Breast epithelium (tissue), 4 donors: ENCODE measurements at regions not wholly inside any gene's neighbourhood (a gene's known extent, or its start where the extent isn't known, plus 50 kb on each side); places are given as distances from the start of the nearest gene placed in this dataset.

ENCODE experiments used
- DNase-seq, 2 donors: peaks; one replicate each; pipeline ENCODE4 v3.0.0-alpha.2; 2019; ENCODE audit warnings: low spot score in 2 of 2
- H3K27ac ChIP-seq, 2 donors: fragments of 200-600 bp; sonication (generic) in 1 of 2; one replicate each; pipeline ENCODE4 v1.5.1; 2016 to 2019; ENCODE audit warnings: mild to moderate bottlenecking in 1 of 2
- H3K27me3 ChIP-seq, 2 donors: fragments of 200-600 bp; sonication (generic) in 1 of 2; one replicate each; pipeline versions ENCODE4 v1.5.1 to v1.6.0; 2017 to 2019; ENCODE audit warnings: control low read depth in 1 of 2, mild to moderate bottlenecking in 1 of 2
- H3K36me3 ChIP-seq: fragments of 200-600 bp; one replicate; pipeline ENCODE4 v1.5.1; 2019
- H3K4me1 ChIP-seq, 2 donors: fragments of 200-600 bp; sonication (generic); one replicate each; pipeline ENCODE4 v1.5.1; 2016 to 2019; ENCODE audit warnings: control low read depth in 1 of 2
- H3K4me3 ChIP-seq, 3 donors: fragments of 200-600 bp; sonication (generic); 1 replicate in 2 of 3; 2 replicates in 1 of 3; pipeline ENCODE4 v1.5.1; 2016 to 2019; ENCODE audit warnings: mild to moderate bottlenecking in 3 of 3, moderate library complexity in 2 of 3
- H3K9me3 ChIP-seq, 2 donors: fragments of 200-600 bp; sonication (generic) in 1 of 2; one replicate each; pipeline ENCODE4 v1.5.1; 2016 to 2019; ENCODE audit warnings: control low read depth in 1 of 2
- POLR2A ChIP-seq: fragments of 450-650 bp; IDR thresholded peaks from one replicate; pipeline ENCODE4 v1.6.1; 2016; ENCODE audit warnings: antibody characterized with exemption, mild to moderate bottlenecking, moderate library complexity
- POLR2AphosphoS5 ChIP-seq, 3 donors: sonication (generic); formaldehyde crosslinking; IDR thresholded peaks; one replicate each; pipeline ENCODE4 v1.6.1; 2017; ENCODE audit warnings: antibody characterized with exemption in 3 of 3
- intact Hi-C: fragments of 100-400 bp; cut with DNase I; formaldehyde crosslinking; loops from one replicate; pipeline ENCODE4 v1.15.1; 2023; ENCODE audit warnings: low total_unique reads
- TF ChIP-seq, protein P1 (sequence below), 3 donors: fragments of 450-650 bp; IDR thresholded peaks; one replicate each; pipeline ENCODE4 v1.5.1; 2016 to 2017; ENCODE audit warnings: antibody characterized with exemption in 3 of 3, mild to moderate bottlenecking in 3 of 3, moderate library complexity in 3 of 3

DNA sequence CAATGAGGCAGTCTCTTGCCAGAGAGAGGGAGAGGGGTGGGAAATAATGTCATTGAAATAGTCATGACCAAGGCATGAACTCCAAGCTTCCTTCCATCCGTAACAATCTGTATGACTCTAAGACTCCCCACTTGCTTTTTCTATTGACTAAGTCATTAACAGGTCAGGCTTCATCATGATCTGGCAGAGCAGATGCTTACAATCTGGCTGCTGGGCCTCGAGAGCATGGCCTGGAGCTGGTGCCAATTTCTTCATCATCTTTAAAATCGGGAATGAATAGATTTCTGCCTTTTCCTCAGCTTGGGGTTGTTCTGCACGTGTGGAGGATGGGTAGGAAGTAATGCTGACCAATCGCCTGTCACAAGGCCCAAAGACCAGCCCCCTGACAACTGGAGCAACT lies 280.6 kb upstream of the CLNK start:
- no peaks in the 10 kb centered on the region for H3K27me3 ChIP-seq
- no peaks in the 10 kb centered on the region for H3K4me1 ChIP-seq
- H3K9me3 ChIP-seq, result no peaks in the 10 kb centered on the region
- H3K36me3 ChIP-seq, result no peaks in the 10 kb centered on the region
- TF ChIP-seq, protein P1, sequence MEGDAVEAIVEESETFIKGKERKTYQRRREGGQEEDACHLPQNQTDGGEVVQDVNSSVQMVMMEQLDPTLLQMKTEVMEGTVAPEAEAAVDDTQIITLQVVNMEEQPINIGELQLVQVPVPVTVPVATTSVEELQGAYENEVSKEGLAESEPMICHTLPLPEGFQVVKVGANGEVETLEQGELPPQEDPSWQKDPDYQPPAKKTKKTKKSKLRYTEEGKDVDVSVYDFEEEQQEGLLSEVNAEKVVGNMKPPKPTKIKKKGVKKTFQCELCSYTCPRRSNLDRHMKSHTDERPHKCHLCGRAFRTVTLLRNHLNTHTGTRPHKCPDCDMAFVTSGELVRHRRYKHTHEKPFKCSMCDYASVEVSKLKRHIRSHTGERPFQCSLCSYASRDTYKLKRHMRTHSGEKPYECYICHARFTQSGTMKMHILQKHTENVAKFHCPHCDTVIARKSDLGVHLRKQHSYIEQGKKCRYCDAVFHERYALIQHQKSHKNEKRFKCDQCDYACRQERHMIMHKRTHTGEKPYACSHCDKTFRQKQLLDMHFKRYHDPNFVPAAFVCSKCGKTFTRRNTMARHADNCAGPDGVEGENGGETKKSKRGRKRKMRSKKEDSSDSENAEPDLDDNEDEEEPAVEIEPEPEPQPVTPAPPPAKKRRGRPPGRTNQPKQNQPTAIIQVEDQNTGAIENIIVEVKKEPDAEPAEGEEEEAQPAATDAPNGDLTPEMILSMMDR (IDR thresholded peaks at IDR 0.05), result no peak
- TF ChIP-seq POLR2AphosphoS5 (IDR thresholded peaks at IDR 0.05) (no peak), POLR2A (no peak)
- no peak overlapping the region for H3K4me3 ChIP-seq
- intact Hi-C loops, result no loop called here
- H3K27ac ChIP-seq, result no peak overlapping the region
- no peak for DNase-seq

GRCh38 chr4:10963958-10964703 lies 279.6 kb upstream of the CLNK start:
- Histone ChIP-seq H3K27me3 (no peaks in the 10 kb centered on the region), H3K4me3 (no peak overlapping the region), H3K36me3 (no peaks in the 10 kb centered on the region), H3K27ac (no peak overlapping the region), H3K9me3 (no peaks in the 10 kb centered on the region), H3K4me1 (no peaks in the 10 kb centered on the region)
- intact Hi-C loops, result no loop called here
- DNase-seq, result no peak
- TF ChIP-seq POLR2A (no peak), POLR2AphosphoS5 (IDR thresholded peaks at IDR 0.05) (no peak)
- TF ChIP-seq, protein P1 (IDR thresholded peaks at IDR 0.05), result no peak

DNA sequence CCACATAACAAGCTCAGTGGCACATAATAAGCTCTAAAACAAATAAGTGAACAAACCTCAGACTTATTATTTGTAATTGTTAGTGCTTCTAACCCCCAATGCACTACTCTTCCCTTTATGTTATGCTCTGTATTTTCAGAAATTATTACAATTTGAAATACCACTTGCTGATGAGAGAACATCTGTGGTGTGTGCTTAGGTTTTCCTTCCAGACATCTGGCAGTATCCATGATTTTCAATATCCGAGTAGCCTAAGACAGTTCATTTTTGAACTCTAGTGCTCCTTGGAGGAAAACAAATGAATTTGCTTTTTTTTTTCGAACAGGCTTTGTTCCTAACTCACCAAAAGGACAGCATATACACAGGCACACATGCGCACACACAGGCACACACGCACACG lies 278.7 kb upstream of the CLNK start:
- DNase-seq, result no peak
- Histone ChIP-seq H3K27ac (no peak overlapping the region), H3K4me3 (no peak overlapping the region), H3K36me3 (no peaks in the 10 kb centered on the region), H3K27me3 (no peaks in the 10 kb centered on the region), H3K9me3 (no peaks in the 10 kb centered on the region), H3K4me1 (no peaks in the 10 kb centered on the region)
- intact Hi-C loops, result no loop called here
- no peak for TF ChIP-seq POLR2AphosphoS5 (IDR thresholded peaks at IDR 0.05)
- TF ChIP-seq, protein P1 (IDR thresholded peaks at IDR 0.05), result no peak
- no peak for TF ChIP-seq POLR2A

GRCh38 chr4:10962246-10962645 lies 277.7 kb upstream of the CLNK start:
- Histone ChIP-seq H3K4me1 (no peaks in the 10 kb centered on the region), H3K9me3 (no peaks in the 10 kb centered on the region), H3K4me3 (no peak overlapping the region), H3K36me3 (no peaks in the 10 kb centered on the region), H3K27me3 (no peaks in the 10 kb centered on the region), H3K27ac (no peak overlapping the region)
- TF ChIP-seq POLR2A, result no peak
- no peak for TF ChIP-seq POLR2AphosphoS5 (IDR thresholded peaks at IDR 0.05)
- TF ChIP-seq, protein P1 (IDR thresholded peaks at IDR 0.05), result no peak
- DNase-seq, result no peak
- intact Hi-C loops, result no loop called here

DNA sequence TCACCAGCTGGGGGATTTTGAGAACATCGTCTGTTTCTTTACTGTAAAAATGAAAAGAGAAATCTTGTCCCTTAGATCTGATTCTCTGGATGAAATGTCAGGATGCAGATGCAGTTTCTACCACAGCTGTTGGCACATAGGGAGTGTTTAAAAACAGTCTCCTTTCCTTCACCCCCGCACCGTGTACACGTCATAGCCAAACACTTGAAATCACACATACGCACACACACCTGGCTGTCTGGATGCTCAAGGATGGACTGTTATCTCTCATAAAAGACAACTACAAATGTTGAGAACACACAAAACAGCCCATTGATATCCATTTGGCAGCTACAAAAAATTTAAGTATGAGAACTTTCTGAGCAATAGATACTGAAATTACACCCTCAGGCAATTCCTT lies 275.8 kb upstream of the CLNK start:
- Histone ChIP-seq H3K4me1 (no peaks in the 10 kb centered on the region), H3K4me3 (no peak overlapping the region), H3K27me3 (no peaks in the 10 kb centered on the region), H3K27ac (no peak overlapping the region), H3K9me3 (no peaks in the 10 kb centered on the region), H3K36me3 (no peaks in the 10 kb centered on the region)
- intact Hi-C loops, result no loop called here
- DNase-seq, result no peak
- TF ChIP-seq POLR2A (no peak), POLR2AphosphoS5 (IDR thresholded peaks at IDR 0.05) (no peak)
- TF ChIP-seq, protein P1 (IDR thresholded peaks at IDR 0.05), result no peak
